ENCODE measurements at regions not wholly inside any gene's neighbourhood (a gene's known extent, or its start where the extent isn't known, plus 50 kb on each side); places are given as distances from the start of the nearest gene placed in this dataset.

- TF ChIP-seq POLR2AphosphoS5 (IDR thresholded peaks at IDR 0.05; ENCODE audit: low read depth, low read length) (no peak), POLR2A (IDR thresholded peaks at IDR 0.05; ENCODE audit: low read depth, low read length) (no peak)
Measured at GRCh38 chr13:48827709-48828108, 148.0 kb upstream of the FNDC3A start.
